ENCODE measurements at regions not wholly inside any gene's neighbourhood (a gene's known extent, or its start where the extent isn't known, plus 50 kb on each side); places are given as distances from the start of the nearest gene placed in this dataset.

- H3K4me3 Mint-ChIP-seq: no peak overlapping the region
- H3K36me3 ChIP-seq (ENCODE audit: insufficient read depth, low read length): no peaks in the 10 kb centered on the region
- H3K9me3 Mint-ChIP-seq: peaks cover 6 to 31% (median 26%) of the 10 kb centered on the region in 5 donors
- ChIA-PET POLR2A (no interaction called here), CTCF (no interaction called here)
- DNase-seq: no peak
- H3K27me3 Mint-ChIP-seq: peaks cover 0 to 1% of the 10 kb centered on the region in 2 donors
- H3K36me3 Mint-ChIP-seq: no peaks in the 10 kb centered on the region
- no peaks in the 10 kb centered on the region for H3K4me1 Mint-ChIP-seq
- no peaks in the 10 kb centered on the region for H3K27me3 ChIP-seq (ENCODE audit: insufficient read depth, low read length, poor library complexity, severe bottlenecking)
- H3K27ac Mint-ChIP-seq: no peak overlapping the region
- no peak overlapping the region for H3K27ac ChIP-seq (ENCODE audit: low read depth, low read length)
- no peaks in the 10 kb centered on the region for H3K4me1 ChIP-seq (ENCODE audit: insufficient read depth, low read length)
- H3K4me3 ChIP-seq (ENCODE audit: low read length): no peak overlapping the region
- H3K9me3 ChIP-seq (ENCODE audit: low read length): no peaks in the 10 kb centered on the region
These were observed 311.6 kb downstream of the DSC3 start for GRCh38 chr18:30730915-30731314.

GRCh38 chr18:30727849-30728248 lies 314.7 kb downstream of the DSC3 start:
- H3K27me3 ChIP-seq (ENCODE audit: insufficient read depth, low read length, poor library complexity, severe bottlenecking): no peaks in the 10 kb centered on the region
- ChIA-PET CTCF (no interaction called here), POLR2A (no interaction called here)
- Mint-ChIP-seq H3K4me3 (no peak overlapping the region), H3K9me3 (peaks cover 2 to 21% (median 16%) of the 10 kb centered on the region in 5 donors), H3K27me3 (peaks cover 0 to 1% of the 10 kb centered on the region in 2 donors), H3K36me3 (no peaks in the 10 kb centered on the region), H3K4me1 (no peaks in the 10 kb centered on the region), H3K27ac (no peak overlapping the region)
- H3K9me3 ChIP-seq (ENCODE audit: low read length): no peaks in the 10 kb centered on the region
- no peak for DNase-seq
- H3K4me3 ChIP-seq (ENCODE audit: low read length): no peak overlapping the region
- H3K36me3 ChIP-seq (ENCODE audit: insufficient read depth, low read length): no peaks in the 10 kb centered on the region
- H3K4me1 ChIP-seq (ENCODE audit: insufficient read depth, low read length): no peaks in the 10 kb centered on the region
- H3K27ac ChIP-seq (ENCODE audit: low read depth, low read length): no peak overlapping the region

- POLR2A ChIA-PET: no interaction called here
- Histone ChIP-seq H3K27me3 (ENCODE audit: insufficient read depth, low read length, poor library complexity, severe bottlenecking) (no peaks in the 10 kb centered on the region), H3K4me3 (ENCODE audit: low read length) (no peak overlapping the region), H3K9me3 (ENCODE audit: low read length) (no peaks in the 10 kb centered on the region), H3K27ac (ENCODE audit: low read depth, low read length) (no peak overlapping the region), H3K36me3 (ENCODE audit: insufficient read depth, low read length) (no peaks in the 10 kb centered on the region), H3K4me1 (ENCODE audit: insufficient read depth, low read length) (no peaks in the 10 kb centered on the region)
- CTCF ChIA-PET: no interaction called here
- Mint-ChIP-seq H3K4me3 (no peak overlapping the region), H3K27ac (no peak overlapping the region), H3K9me3 (peaks cover 0 to 16% (median 5%) of the 10 kb centered on the region in 5 donors), H3K4me1 (no peaks in the 10 kb centered on the region), H3K36me3 (no peaks in the 10 kb centered on the region), H3K27me3 (no peaks in the 10 kb centered on the region)
- no peak for DNase-seq
These were observed 329.2 kb downstream of the DSC3 start for GRCh38 chr18:30713299-30713698.

- ChIA-PET POLR2A (no interaction called here), CTCF (no interaction called here)
- no peaks in the 10 kb centered on the region for H3K27me3 Mint-ChIP-seq
These were observed 330.2 kb downstream of the DSC3 start for GRCh38 chr18:30712383-30712782.

GRCh38 chr18:30709595-30709994 lies 332.9 kb downstream of the DSC3 start:
- H3K27ac ChIP-seq (ENCODE audit: low read depth, low read length): no peak overlapping the region
- Mint-ChIP-seq H3K4me3 (no peak overlapping the region), H3K4me1 (no peaks in the 10 kb centered on the region), H3K27me3 (no peaks in the 10 kb centered on the region), H3K36me3 (no peaks in the 10 kb centered on the region), H3K27ac (no peak overlapping the region), H3K9me3 (peaks cover 0 to 35% (median 0%) of the 10 kb centered on the region in 5 donors)
- H3K27me3 ChIP-seq (ENCODE audit: insufficient read depth, low read length, poor library complexity, severe bottlenecking): no peaks in the 10 kb centered on the region
- no peak for DNase-seq
- H3K9me3 ChIP-seq (ENCODE audit: low read length): no peaks in the 10 kb centered on the region
- H3K4me3 ChIP-seq (ENCODE audit: low read length): no peak overlapping the region
- H3K4me1 ChIP-seq (ENCODE audit: insufficient read depth, low read length): no peaks in the 10 kb centered on the region
- CTCF ChIA-PET: no interaction called here
- POLR2A ChIA-PET: no interaction called here
- no peaks in the 10 kb centered on the region for H3K36me3 ChIP-seq (ENCODE audit: insufficient read depth, low read length)

More at GRCh38 chr18:30712383-30712782, 330.2 kb downstream of the DSC3 start:
- Mint-ChIP-seq H3K4me1 (no peaks in the 10 kb centered on the region), H3K4me3 (no peak overlapping the region), H3K9me3 (peaks cover 0 to 16% (median 5%) of the 10 kb centered on the region in 5 donors), H3K27ac (no peak overlapping the region), H3K36me3 (no peaks in the 10 kb centered on the region)
- H3K36me3 ChIP-seq (ENCODE audit: insufficient read depth, low read length): no peaks in the 10 kb centered on the region
- no peaks in the 10 kb centered on the region for H3K27me3 ChIP-seq (ENCODE audit: insufficient read depth, low read length, poor library complexity, severe bottlenecking)
- no peak overlapping the region for H3K4me3 ChIP-seq (ENCODE audit: low read length)
- no peaks in the 10 kb centered on the region for H3K9me3 ChIP-seq (ENCODE audit: low read length)
- no peaks in the 10 kb centered on the region for H3K4me1 ChIP-seq (ENCODE audit: insufficient read depth, low read length)
- no peak for DNase-seq
- no peak overlapping the region for H3K27ac ChIP-seq (ENCODE audit: low read depth, low read length)

GRCh38 chr18:30705943-30706342 lies 336.6 kb downstream of the DSC3 start:
- no peaks in the 10 kb centered on the region for H3K4me1 Mint-ChIP-seq
- H3K27ac ChIP-seq (ENCODE audit: low read depth, low read length): no peak overlapping the region
- H3K9me3 Mint-ChIP-seq: peaks cover 0 to 43% (median 2%) of the 10 kb centered on the region in 5 donors
- no peaks in the 10 kb centered on the region for H3K9me3 ChIP-seq (ENCODE audit: low read length)
- ChIA-PET POLR2A (no interaction called here), CTCF (no interaction called here)
- H3K36me3 Mint-ChIP-seq: no peaks in the 10 kb centered on the region
- H3K27me3 Mint-ChIP-seq: no peaks in the 10 kb centered on the region
- no peak for DNase-seq
- H3K27me3 ChIP-seq (ENCODE audit: insufficient read depth, low read length, poor library complexity, severe bottlenecking): no peaks in the 10 kb centered on the region
- H3K4me3 Mint-ChIP-seq: no peak overlapping the region
- no peaks in the 10 kb centered on the region for H3K4me1 ChIP-seq (ENCODE audit: insufficient read depth, low read length)
- H3K27ac Mint-ChIP-seq: no peak overlapping the region
- no peaks in the 10 kb centered on the region for H3K36me3 ChIP-seq (ENCODE audit: insufficient read depth, low read length)
- H3K4me3 ChIP-seq (ENCODE audit: low read length): no peak overlapping the region

- peaks cover 6 to 27% (median 12%) of the 10 kb centered on the region in 5 donors for H3K9me3 Mint-ChIP-seq
- Histone ChIP-seq H3K27ac (ENCODE audit: low read depth, low read length) (no peak overlapping the region), H3K27me3 (ENCODE audit: insufficient read depth, low read length, poor library complexity, severe bottlenecking) (no peaks in the 10 kb centered on the region), H3K4me3 (ENCODE audit: low read length) (no peak overlapping the region), H3K36me3 (ENCODE audit: insufficient read depth, low read length) (no peaks in the 10 kb centered on the region), H3K9me3 (ENCODE audit: low read length) (no peaks in the 10 kb centered on the region), H3K4me1 (ENCODE audit: insufficient read depth, low read length) (no peaks in the 10 kb centered on the region)
- CTCF ChIA-PET: no interaction called here
- no peak overlapping the region for H3K4me3 Mint-ChIP-seq
- no peak for DNase-seq
- H3K4me1 Mint-ChIP-seq: no peaks in the 10 kb centered on the region
- peaks cover 0 to 3% (median 0%) of the 10 kb centered on the region in 3 donors for H3K36me3 Mint-ChIP-seq
- POLR2A ChIA-PET: no interaction called here
- H3K27ac Mint-ChIP-seq: no peak overlapping the region
- H3K27me3 Mint-ChIP-seq: peaks cover 0 to 4% of the 10 kb centered on the region in 2 donors
These were observed 344.0 kb downstream of the DSC3 start for GRCh38 chr18:30698571-30698970.

GRCh38 chr18:30696201-30696600 lies 346.3 kb downstream of the DSC3 start:
- peaks cover 0 to 3% (median 0%) of the 10 kb centered on the region in 3 donors for H3K36me3 Mint-ChIP-seq

GRCh38 chr18:30694773-30695172 lies 347.8 kb downstream of the DSC3 start:
- H3K4me3 Mint-ChIP-seq: no peak overlapping the region
- ChIA-PET POLR2A (no interaction called here), CTCF (no interaction called here)
- H3K4me3 ChIP-seq (ENCODE audit: low read length): no peak overlapping the region
- H3K36me3 ChIP-seq (ENCODE audit: insufficient read depth, low read length): no peaks in the 10 kb centered on the region
- H3K9me3 Mint-ChIP-seq: peaks cover 6 to 26% (median 15%) of the 10 kb centered on the region in 5 donors
- H3K36me3 Mint-ChIP-seq: peaks cover 0 to 3% (median 0%) of the 10 kb centered on the region in 3 donors
- no peaks in the 10 kb centered on the region for H3K4me1 Mint-ChIP-seq
- no peak for DNase-seq
- H3K27me3 ChIP-seq (ENCODE audit: insufficient read depth, low read length, poor library complexity, severe bottlenecking): no peaks in the 10 kb centered on the region
- no peaks in the 10 kb centered on the region for H3K9me3 ChIP-seq (ENCODE audit: low read length)
- no peaks in the 10 kb centered on the region for H3K4me1 ChIP-seq (ENCODE audit: insufficient read depth, low read length)
- peaks cover 0 to 4% of the 10 kb centered on the region in 2 donors for H3K27me3 Mint-ChIP-seq
- H3K27ac ChIP-seq (ENCODE audit: low read depth, low read length): no peak overlapping the region
- no peak overlapping the region for H3K27ac Mint-ChIP-seq

More at GRCh38 chr18:30696201-30696600, 346.3 kb downstream of the DSC3 start:
- Mint-ChIP-seq H3K9me3 (peaks cover 8 to 31% (median 15%) of the 10 kb centered on the region in 5 donors), H3K4me1 (no peaks in the 10 kb centered on the region), H3K27me3 (peaks cover 0 to 4% of the 10 kb centered on the region in 2 donors), H3K27ac (no peak overlapping the region), H3K4me3 (no peak overlapping the region)
- POLR2A ChIA-PET: no interaction called here
- CTCF ChIA-PET: no interaction called here
- Histone ChIP-seq H3K4me3 (ENCODE audit: low read length) (no peak overlapping the region), H3K27ac (ENCODE audit: low read depth, low read length) (no peak overlapping the region), H3K9me3 (ENCODE audit: low read length) (no peaks in the 10 kb centered on the region), H3K36me3 (ENCODE audit: insufficient read depth, low read length) (no peaks in the 10 kb centered on the region), H3K27me3 (ENCODE audit: insufficient read depth, low read length, poor library complexity, severe bottlenecking) (no peaks in the 10 kb centered on the region), H3K4me1 (ENCODE audit: insufficient read depth, low read length) (no peaks in the 10 kb centered on the region)
- no peak for DNase-seq

Data from CD8-positive, alpha-beta memory T cell (primary cell).